Liver (tissue), 8 donors: ENCODE measurements at regions not wholly inside any gene's neighbourhood (a gene's known extent, or its start where the extent isn't known, plus 50 kb on each side); places are given as distances from the start of the nearest gene placed in this dataset.

Experiments
- DNase-seq: peaks from one replicate; pipeline ENCODE4 v3.0.0-alpha.2; 2017; ENCODE audit warnings: low spot score
- H3K27ac ChIP-seq, 2 donors: one replicate each; pipeline ENCODE4 v1.7.0; 2013; ENCODE audit warnings: inconsistent platforms in 2 of 2, low read length in 2 of 2, control low read depth in 1 of 2, low read depth in 1 of 2, mild to moderate bottlenecking in 1 of 2
- H3K27me3 ChIP-seq, 4 donors: one replicate each; pipeline versions ENCODE4 v1.6.1 to v1.7.0; 2013; ENCODE audit warnings: low read length in 3 of 4, inconsistent platforms in 1 of 4, mild to moderate bottlenecking in 1 of 4, moderate library complexity in 1 of 4; ENCODE audit not compliant: control insufficient read depth in 4 of 4, insufficient read depth in 4 of 4
- H3K36me3 ChIP-seq, 4 donors: one replicate each; pipeline versions ENCODE4 v1.6.1 to v1.7.0; 2013; ENCODE audit warnings: low read length in 3 of 4, mild to moderate bottlenecking in 3 of 4, low read depth in 1 of 4, moderate library complexity in 1 of 4; ENCODE audit not compliant: control insufficient read depth in 4 of 4, insufficient read depth in 3 of 4
- H3K4me1 ChIP-seq, 4 donors: one replicate each; pipeline versions ENCODE4 v1.6.1 to v1.7.0; 2013; ENCODE audit warnings: low read length in 3 of 4, mild to moderate bottlenecking in 3 of 4, moderate library complexity in 1 of 4; ENCODE audit not compliant: control insufficient read depth in 4 of 4, insufficient read depth in 4 of 4
- H3K4me3 ChIP-seq, 3 donors: one replicate each; pipeline versions ENCODE4 v1.6.1 to v1.7.0; 2013; ENCODE audit warnings: low read length in 3 of 3, control low read depth in 1 of 3, low read depth in 1 of 3, mild to moderate bottlenecking in 1 of 3
- H3K9ac ChIP-seq, 2 donors: one replicate each; pipeline ENCODE4 v1.7.0; 2013; ENCODE audit warnings: low read length in 2 of 2, mild to moderate bottlenecking in 2 of 2, moderate library complexity in 2 of 2, control low read depth in 1 of 2, low read depth in 1 of 2
- H3K9me3 ChIP-seq, 4 donors: one replicate each; pipeline versions ENCODE4 v1.6.1 to v1.7.0; 2013; ENCODE audit warnings: low read length in 3 of 4; ENCODE audit not compliant: control insufficient read depth in 4 of 4
- EGR1 ChIP-seq, 2 donors: IDR thresholded peaks; 2 replicates each; pipeline ENCODE4 v1.6.1; 2016 to 2018; ENCODE audit warnings: antibody characterized with exemption in 2 of 2, low read depth in 2 of 2
- FOXA1 ChIP-seq: IDR thresholded peaks from 2 replicates; pipeline ENCODE4 v1.6.1; 2016; ENCODE audit warnings: antibody characterized with exemption
- GABPA ChIP-seq, 2 donors: IDR thresholded peaks in 1 of 2; conservative IDR thresholded peaks in 1 of 2; 2 replicates each; pipeline ENCODE4 v1.6.1; 2016; ENCODE audit warnings: antibody characterized with exemption in 2 of 2, mild to moderate bottlenecking in 1 of 2, moderate library complexity in 1 of 2
- HNF4A ChIP-seq, 2 donors: conservative IDR thresholded peaks; 2 replicates each; pipeline ENCODE4 v1.6.1; 2016; ENCODE audit warnings: antibody characterized with exemption in 2 of 2, mild to moderate bottlenecking in 2 of 2
- HNF4G ChIP-seq: IDR thresholded peaks from 2 replicates; pipeline ENCODE4 v1.6.1; 2016; ENCODE audit warnings: antibody characterized with exemption
- NR2F2 ChIP-seq: IDR thresholded peaks from 2 replicates; pipeline ENCODE4 v1.6.1; 2016; ENCODE audit warnings: antibody characterized with exemption
- RXRA ChIP-seq, 2 donors: IDR thresholded peaks; 2 replicates each; pipeline ENCODE4 v1.6.1; 2017 to 2018; ENCODE audit warnings: antibody characterized with exemption in 2 of 2, mild to moderate bottlenecking in 1 of 2
- SP1 ChIP-seq: IDR thresholded peaks from 2 replicates; pipeline ENCODE4 v1.6.1; 2018; ENCODE audit warnings: antibody characterized with exemption, mild to moderate bottlenecking
- TAF1 ChIP-seq: conservative IDR thresholded peaks from 2 replicates; pipeline ENCODE4 v1.6.1; 2016; ENCODE audit warnings: antibody characterized with exemption, mild to moderate bottlenecking
- WGBS: extraction: QIAGEN DNeasy Blood & Tissue Kit; methylation state at CpG from one replicate; pipeline ENCODE4 v1.1.7; 2013; 5-methylcytosine and 5-hydroxymethylcytosine counted together
- TF ChIP-seq, protein P1 (sequence below): IDR thresholded peaks from 2 replicates; pipeline ENCODE4 v1.6.1; 2016; ENCODE audit warnings: antibody characterized with exemption
- TF ChIP-seq, protein P2 (sequence below): IDR thresholded peaks from 2 replicates; pipeline ENCODE4 v1.6.1; 2016; ENCODE audit warnings: antibody characterized with exemption
- TF ChIP-seq, protein P3 (sequence below): IDR thresholded peaks from 2 replicates; pipeline ENCODE4 v1.6.1; 2016; ENCODE audit warnings: antibody characterized with exemption
- TF ChIP-seq, protein P4 (sequence below): IDR thresholded peaks from 2 replicates; pipeline ENCODE4 v1.6.1; 2016; ENCODE audit warnings: antibody characterized with exemption, mild to moderate bottlenecking
- TF ChIP-seq, protein P5 (sequence below): fragments of 150-350 bp; IDR thresholded peaks from 2 replicates; pipeline ENCODE4 v1.5.1; 2017; ENCODE audit warnings: improper control_type of control experiment, low read depth, low read length; ENCODE audit not compliant: missing input control
- donor health status: healthy.
- donor health status: healthy.
- donor health status: healthy.
- donor health status: healthy.
- donor health status: healthy.

DNA sequence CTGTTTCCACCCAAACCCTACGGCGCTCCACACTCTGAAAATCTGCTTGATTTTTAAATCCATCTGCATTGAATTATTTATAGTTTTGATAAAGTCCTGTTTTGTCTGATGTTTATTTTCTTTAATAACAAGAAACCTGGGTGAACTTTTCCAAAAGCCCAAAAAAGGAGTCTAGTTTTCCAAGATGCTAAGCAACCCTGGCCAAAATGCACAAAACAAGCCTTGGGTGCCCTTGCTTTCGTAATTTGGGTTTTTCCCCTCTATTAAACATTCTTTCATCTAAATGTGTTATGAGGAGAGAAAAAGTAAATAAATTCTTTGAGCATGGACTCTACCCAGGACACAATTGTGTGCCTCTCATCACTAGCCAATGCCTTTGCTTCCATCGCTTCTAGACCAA lies 468.9 kb downstream of the MCTP2 start (continued):
- TF ChIP-seq, protein P1, sequence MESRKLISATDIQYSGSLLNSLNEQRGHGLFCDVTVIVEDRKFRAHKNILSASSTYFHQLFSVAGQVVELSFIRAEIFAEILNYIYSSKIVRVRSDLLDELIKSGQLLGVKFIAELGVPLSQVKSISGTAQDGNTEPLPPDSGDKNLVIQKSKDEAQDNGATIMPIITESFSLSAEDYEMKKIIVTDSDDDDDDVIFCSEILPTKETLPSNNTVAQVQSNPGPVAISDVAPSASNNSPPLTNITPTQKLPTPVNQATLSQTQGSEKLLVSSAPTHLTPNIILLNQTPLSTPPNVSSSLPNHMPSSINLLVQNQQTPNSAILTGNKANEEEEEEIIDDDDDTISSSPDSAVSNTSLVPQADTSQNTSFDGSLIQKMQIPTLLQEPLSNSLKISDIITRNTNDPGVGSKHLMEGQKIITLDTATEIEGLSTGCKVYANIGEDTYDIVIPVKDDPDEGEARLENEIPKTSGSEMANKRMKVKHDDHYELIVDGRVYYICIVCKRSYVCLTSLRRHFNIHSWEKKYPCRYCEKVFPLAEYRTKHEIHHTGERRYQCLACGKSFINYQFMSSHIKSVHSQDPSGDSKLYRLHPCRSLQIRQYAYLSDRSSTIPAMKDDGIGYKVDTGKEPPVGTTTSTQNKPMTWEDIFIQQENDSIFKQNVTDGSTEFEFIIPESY = no peak
- TF ChIP-seq, protein P2, sequence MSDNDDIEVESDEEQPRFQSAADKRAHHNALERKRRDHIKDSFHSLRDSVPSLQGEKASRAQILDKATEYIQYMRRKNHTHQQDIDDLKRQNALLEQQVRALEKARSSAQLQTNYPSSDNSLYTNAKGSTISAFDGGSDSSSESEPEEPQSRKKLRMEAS = no peak
- TF ChIP-seq SP1 = no peak
- no peak for TF ChIP-seq TAF1
- TF ChIP-seq RXRA (IDR thresholded peaks at IDR 0.05) = no peak
- no peak for TF ChIP-seq FOXA1

DNA sequence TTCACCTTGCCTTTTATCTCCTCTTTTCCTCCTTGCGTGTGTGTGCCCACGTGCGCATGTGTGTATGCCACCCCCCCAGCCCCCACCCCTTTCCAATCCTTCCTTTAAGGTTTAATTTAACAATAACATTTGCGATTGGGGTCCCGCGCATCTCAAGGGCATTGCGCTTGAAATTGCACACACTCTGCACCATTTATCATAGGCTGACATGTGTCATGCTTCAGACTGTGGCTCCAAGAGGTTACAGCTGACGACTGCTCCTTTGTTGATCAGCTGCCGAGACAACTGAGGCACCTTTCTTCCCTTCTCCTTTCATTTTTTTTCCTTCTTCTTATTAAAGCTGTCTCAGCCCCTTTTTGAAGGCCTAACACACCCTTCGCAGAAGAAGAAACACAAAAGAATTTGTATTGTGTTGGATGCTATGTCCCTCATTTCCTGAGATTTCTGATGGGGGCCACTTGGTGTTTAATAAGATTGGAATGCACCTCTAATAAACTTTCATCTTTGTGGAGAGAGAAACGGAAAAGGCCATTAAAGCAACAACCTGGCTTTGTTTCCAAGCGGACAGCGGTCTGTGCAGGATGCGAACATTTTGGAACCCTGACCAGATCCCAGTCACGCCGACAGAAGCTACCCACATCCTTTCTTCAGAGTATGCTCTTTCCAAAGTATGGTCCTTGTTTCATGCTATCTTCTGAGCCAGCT lies 470.1 kb downstream of the MCTP2 start:
- H3K27ac ChIP-seq = no peak overlapping the region
- H3K36me3 ChIP-seq = no peaks in the 10 kb centered on the region
- TF ChIP-seq TAF1 (no peak), GABPA (IDR thresholded peaks at IDR 0.05 in 1 of 2, conservative IDR thresholded peaks at IDR 0.05 in 1 of 2) (no peak), HNF4A (conservative IDR thresholded peaks at IDR 0.05) (no peak), EGR1 (IDR thresholded peaks at IDR 0.05; ENCODE audit: low read depth in 2 of 2) (no peak), NR2F2 (no peak), FOXA1 (no peak), HNF4G (no peak)
- TF ChIP-seq, protein P3, sequence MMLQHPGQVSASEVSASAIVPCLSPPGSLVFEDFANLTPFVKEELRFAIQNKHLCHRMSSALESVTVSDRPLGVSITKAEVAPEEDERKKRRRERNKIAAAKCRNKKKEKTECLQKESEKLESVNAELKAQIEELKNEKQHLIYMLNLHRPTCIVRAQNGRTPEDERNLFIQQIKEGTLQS = no peak
- TF ChIP-seq, protein P4, sequence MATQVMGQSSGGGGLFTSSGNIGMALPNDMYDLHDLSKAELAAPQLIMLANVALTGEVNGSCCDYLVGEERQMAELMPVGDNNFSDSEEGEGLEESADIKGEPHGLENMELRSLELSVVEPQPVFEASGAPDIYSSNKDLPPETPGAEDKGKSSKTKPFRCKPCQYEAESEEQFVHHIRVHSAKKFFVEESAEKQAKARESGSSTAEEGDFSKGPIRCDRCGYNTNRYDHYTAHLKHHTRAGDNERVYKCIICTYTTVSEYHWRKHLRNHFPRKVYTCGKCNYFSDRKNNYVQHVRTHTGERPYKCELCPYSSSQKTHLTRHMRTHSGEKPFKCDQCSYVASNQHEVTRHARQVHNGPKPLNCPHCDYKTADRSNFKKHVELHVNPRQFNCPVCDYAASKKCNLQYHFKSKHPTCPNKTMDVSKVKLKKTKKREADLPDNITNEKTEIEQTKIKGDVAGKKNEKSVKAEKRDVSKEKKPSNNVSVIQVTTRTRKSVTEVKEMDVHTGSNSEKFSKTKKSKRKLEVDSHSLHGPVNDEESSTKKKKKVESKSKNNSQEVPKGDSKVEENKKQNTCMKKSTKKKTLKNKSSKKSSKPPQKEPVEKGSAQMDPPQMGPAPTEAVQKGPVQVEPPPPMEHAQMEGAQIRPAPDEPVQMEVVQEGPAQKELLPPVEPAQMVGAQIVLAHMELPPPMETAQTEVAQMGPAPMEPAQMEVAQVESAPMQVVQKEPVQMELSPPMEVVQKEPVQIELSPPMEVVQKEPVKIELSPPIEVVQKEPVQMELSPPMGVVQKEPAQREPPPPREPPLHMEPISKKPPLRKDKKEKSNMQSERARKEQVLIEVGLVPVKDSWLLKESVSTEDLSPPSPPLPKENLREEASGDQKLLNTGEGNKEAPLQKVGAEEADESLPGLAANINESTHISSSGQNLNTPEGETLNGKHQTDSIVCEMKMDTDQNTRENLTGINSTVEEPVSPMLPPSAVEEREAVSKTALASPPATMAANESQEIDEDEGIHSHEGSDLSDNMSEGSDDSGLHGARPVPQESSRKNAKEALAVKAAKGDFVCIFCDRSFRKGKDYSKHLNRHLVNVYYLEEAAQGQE = no peak
- TF ChIP-seq, protein P5, sequence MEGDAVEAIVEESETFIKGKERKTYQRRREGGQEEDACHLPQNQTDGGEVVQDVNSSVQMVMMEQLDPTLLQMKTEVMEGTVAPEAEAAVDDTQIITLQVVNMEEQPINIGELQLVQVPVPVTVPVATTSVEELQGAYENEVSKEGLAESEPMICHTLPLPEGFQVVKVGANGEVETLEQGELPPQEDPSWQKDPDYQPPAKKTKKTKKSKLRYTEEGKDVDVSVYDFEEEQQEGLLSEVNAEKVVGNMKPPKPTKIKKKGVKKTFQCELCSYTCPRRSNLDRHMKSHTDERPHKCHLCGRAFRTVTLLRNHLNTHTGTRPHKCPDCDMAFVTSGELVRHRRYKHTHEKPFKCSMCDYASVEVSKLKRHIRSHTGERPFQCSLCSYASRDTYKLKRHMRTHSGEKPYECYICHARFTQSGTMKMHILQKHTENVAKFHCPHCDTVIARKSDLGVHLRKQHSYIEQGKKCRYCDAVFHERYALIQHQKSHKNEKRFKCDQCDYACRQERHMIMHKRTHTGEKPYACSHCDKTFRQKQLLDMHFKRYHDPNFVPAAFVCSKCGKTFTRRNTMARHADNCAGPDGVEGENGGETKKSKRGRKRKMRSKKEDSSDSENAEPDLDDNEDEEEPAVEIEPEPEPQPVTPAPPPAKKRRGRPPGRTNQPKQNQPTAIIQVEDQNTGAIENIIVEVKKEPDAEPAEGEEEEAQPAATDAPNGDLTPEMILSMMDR = no peak
- no peak for DNase-seq
- no peak overlapping the region for H3K4me3 ChIP-seq
- H3K9ac ChIP-seq = no peak overlapping the region
- WGBS = 90% methylated on average over 16 of the region's 16 CpGs
- peaks cover 0 to 1% (median under 1%) of the 10 kb centered on the region in 4 donors for H3K9me3 ChIP-seq
- no peaks in the 10 kb centered on the region for H3K27me3 ChIP-seq
- no peaks in the 10 kb centered on the region for H3K4me1 ChIP-seq
